ENCODE measurements at regions not wholly inside any gene's neighbourhood (a gene's known extent, or its start where the extent isn't known, plus 50 kb on each side); places are given as distances from the start of the nearest gene placed in this dataset.

- Histone ChIP-seq H3K4me1 (no peaks in the 10 kb centered on the region), H3K4me3 (no peak overlapping the region), H3K27ac (no peak overlapping the region), H3K27me3 (peaks cover 0 to 4% (median 0%) of the 10 kb centered on the region in 4 donors), H3K36me3 (no peaks in the 10 kb centered on the region), H3K9me3 (no peaks in the 10 kb centered on the region)
- DNase-seq (no peak), ATAC-seq (no peak), FAIRE-seq (no peak)
- intact Hi-C loops (cut with DNase I): no loop called here
- WGBS, 2 donors: 53 to 70% methylated on average over 4 of the region's 4 CpGs
- no peak for TF ChIP-seq CTCF (IDR thresholded peaks at IDR 0.05)
Observed at GRCh38 chr11:105553025-105553424, 56.8 kb upstream of the GRIA4 start.

- Histone ChIP-seq H3K27ac (no peak overlapping the region), H3K4me3 (no peak overlapping the region), H3K27me3 (no peaks in the 10 kb centered on the region), H3K4me1 (no peaks in the 10 kb centered on the region), H3K9me3 (no peaks in the 10 kb centered on the region), H3K36me3 (no peaks in the 10 kb centered on the region)
- TF ChIP-seq CTCF (IDR thresholded peaks at IDR 0.05): no peak
- no peak for DNase-seq
- ATAC-seq: no peak
- FAIRE-seq: no peak
- intact Hi-C loops (cut with DNase I): no loop called here
- WGBS, 2 donors: 42 to 47% methylated on average over 3 of the region's 3 CpGs
Observed at GRCh38 chr11:105548359-105548758, 61.5 kb upstream of the GRIA4 start.

GRCh38 chr11:105538588-105538987, 71.3 kb upstream of the GRIA4 start:
- DNase-seq (no peak), FAIRE-seq (no peak), ATAC-seq (no peak)
- Histone ChIP-seq H3K36me3 (no peaks in the 10 kb centered on the region), H3K27ac (no peak overlapping the region), H3K9me3 (no peaks in the 10 kb centered on the region), H3K27me3 (no peaks in the 10 kb centered on the region), H3K4me3 (no peak overlapping the region), H3K4me1 (no peaks in the 10 kb centered on the region)
- TF ChIP-seq CTCF (IDR thresholded peaks at IDR 0.05): no peak
- WGBS, 2 donors: 73 to 84% methylated on average over 3 of the region's 3 CpGs
- intact Hi-C loops (cut with DNase I): no loop called here

- no peak overlapping the region for H3K27ac ChIP-seq
- no peaks in the 10 kb centered on the region for H3K36me3 ChIP-seq
- DNase-seq: no peak
- TF ChIP-seq CTCF (IDR thresholded peaks at IDR 0.05): no peak
- H3K27me3 ChIP-seq: no peaks in the 10 kb centered on the region
- no peak for FAIRE-seq
- H3K4me3 ChIP-seq: no peak overlapping the region
- no peak for ATAC-seq
- no peaks in the 10 kb centered on the region for H3K9me3 ChIP-seq
- no peaks in the 10 kb centered on the region for H3K4me1 ChIP-seq
- intact Hi-C loops (cut with DNase I): no loop called here
- 39% methylated on average over 2 of the region's 2 CpGs for WGBS, 2 donors
Observed at GRCh38 chr11:105537531-105537930, 72.3 kb upstream of the GRIA4 start.

- TF ChIP-seq CTCF (IDR thresholded peaks at IDR 0.05): no peak
- no peaks in the 10 kb centered on the region for H3K9me3 ChIP-seq
- intact Hi-C loops (cut with DNase I): no loop called here
- ATAC-seq (peak in 3 of 4 donors; percentile 44 to 80 (median 77)), FAIRE-seq (peak; percentile 59), DNase-seq (no peak)
- no peaks in the 10 kb centered on the region for H3K36me3 ChIP-seq
- 21 to 28% methylated on average over 3 of the region's 3 CpGs for WGBS, 2 donors
- peaks cover 0 to 5% (median 0%) of the 10 kb centered on the region in 3 donors for H3K4me1 ChIP-seq
- no peak overlapping the region for H3K27ac ChIP-seq
- no peak overlapping the region for H3K4me3 ChIP-seq
- no peaks in the 10 kb centered on the region for H3K27me3 ChIP-seq
Observed at GRCh38 chr11:105524286-105524685, 85.6 kb upstream of the GRIA4 start.
